ENCODE measurements at regions not wholly inside any gene's neighbourhood (a gene's known extent, or its start where the extent isn't known, plus 50 kb on each side); places are given as distances from the start of the nearest gene placed in this dataset.

- Histone ChIP-seq H3K27ac (ENCODE audit: extremely low read length, insufficient read depth, low read length) (no peak overlapping the region), H3K4me2 (ENCODE audit: low read depth, low read length) (no peak overlapping the region), H3K36me3 (replicated peaks in 1 of 2; ENCODE audit: control insufficient read depth in 1 of 2, insufficient read depth in 2 of 2, low read length in 2 of 2) (no peaks in the 10 kb centered on the region), H3K4me3 (replicated peaks in 1 of 3; ENCODE audit: insufficient read depth in 1 of 3, low read depth in 2 of 3, low read length in 3 of 3) (no peak overlapping the region), H3K9ac (ENCODE audit: insufficient read depth, low read depth, low read length) (no peak overlapping the region), H3K9me3 (ENCODE audit: low read length) (peaks cover 11% of the 10 kb centered on the region), H2AFZ (ENCODE audit: low read length) (no peak overlapping the region), H3K27me3 (ENCODE audit: control insufficient read depth in 1 of 2, insufficient read depth in 2 of 2, low read length in 2 of 2) (no peaks in the 10 kb centered on the region), H3K79me2 (ENCODE audit: insufficient read depth, low read length) (no peaks in the 10 kb centered on the region), H4K20me1 (ENCODE audit: insufficient read depth, low read length) (no peaks in the 10 kb centered on the region), H3K4me1 (ENCODE audit: insufficient read depth, low read length) (no peaks in the 10 kb centered on the region)
- ChIA-PET CTCF (ENCODE audit: low intra/inter-chr PET ratio, low total read pairs) (no interaction called here), POLR2A (no interaction called here)
- FAIRE-seq (no peak), DNase-seq (ENCODE audit: low spot score) (no peak), ATAC-seq (no peak)
- intact Hi-C loops (cut with micrococcal nuclease; ENCODE audit: unreplicated experiment) (no loop called here), in situ Hi-C loops (cut with HindIII; ENCODE audit: extremely low pct_ligation_motif_present, low pct_unique_long_range_greater_than_20kb) (no loop called here)
- 32% methylated on average over 4 of the region's 4 CpGs for WGBS (ENCODE audit: low lambda C conversion rate)
- TF ChIP-seq POLR2AphosphoS5 (IDR thresholded peaks at IDR 0.05; ENCODE audit: low read depth, low read length): no peak
- TF ChIP-seq ZBTB44 (CRISPR knock-in tag; IDR thresholded peaks at IDR 0.05): no peak
- TF ChIP-seq ZNF232 (CRISPR knock-in tag; IDR thresholded peaks at IDR 0.05; ENCODE audit: borderline replicate concordance): no peak
- no peak for TF ChIP-seq RBM22 (optimal IDR thresholded peaks at IDR 0.05; ENCODE audit: low read length)
- TF ChIP-seq TFDP1 (CRISPR knock-in tag; IDR thresholded peaks at IDR 0.05; ENCODE audit: borderline replicate concordance): no peak
- TF ChIP-seq ZNF3 (CRISPR knock-in tag; IDR thresholded peaks at IDR 0.05): no peak
- no peak for TF ChIP-seq PHF5A (CRISPR knock-in tag; IDR thresholded peaks at IDR 0.05; ENCODE audit: low read depth, unreplicated experiment)
- no peak for TF ChIP-seq SALL2 (CRISPR knock-in tag; IDR thresholded peaks at IDR 0.05)
- TF ChIP-seq GLMP (CRISPR knock-in tag; IDR thresholded peaks at IDR 0.05; ENCODE audit: borderline replicate concordance): no peak
- TF ChIP-seq ELF3 (CRISPR knock-in tag; IDR thresholded peaks at IDR 0.05): no peak
- no peak for TF ChIP-seq ZBTB1 (CRISPR knock-in tag; IDR thresholded peaks at IDR 0.05; ENCODE audit: borderline replicate concordance)
- TF ChIP-seq ARNTL (CRISPR knock-in tag; IDR thresholded peaks at IDR 0.05): no peak
- TF ChIP-seq GATAD1 (CRISPR knock-in tag; IDR thresholded peaks at IDR 0.05): no peak
- TF ChIP-seq CCAR2 (optimal IDR thresholded peaks at IDR 0.05; ENCODE audit: low read depth, low read length): no peak
- no peak for TF ChIP-seq ZNF326 (CRISPR knock-in tag; IDR thresholded peaks at IDR 0.05; ENCODE audit: borderline replicate concordance)
- no peak for TF ChIP-seq ZEB1 (IDR thresholded peaks at IDR 0.05; ENCODE audit: insufficient replicate concordance, low read depth)
- BruUV-seq (replicated peaks): no TSS peak
Observed at GRCh38 chr5:128596071-128596470, 58.0 kb upstream of the FBN2 start.

All from HepG2 (cell line).